ENCODE measurements at regions not wholly inside any gene's neighbourhood (a gene's known extent, or its start where the extent isn't known, plus 50 kb on each side); places are given as distances from the start of the nearest gene placed in this dataset.

DNA sequence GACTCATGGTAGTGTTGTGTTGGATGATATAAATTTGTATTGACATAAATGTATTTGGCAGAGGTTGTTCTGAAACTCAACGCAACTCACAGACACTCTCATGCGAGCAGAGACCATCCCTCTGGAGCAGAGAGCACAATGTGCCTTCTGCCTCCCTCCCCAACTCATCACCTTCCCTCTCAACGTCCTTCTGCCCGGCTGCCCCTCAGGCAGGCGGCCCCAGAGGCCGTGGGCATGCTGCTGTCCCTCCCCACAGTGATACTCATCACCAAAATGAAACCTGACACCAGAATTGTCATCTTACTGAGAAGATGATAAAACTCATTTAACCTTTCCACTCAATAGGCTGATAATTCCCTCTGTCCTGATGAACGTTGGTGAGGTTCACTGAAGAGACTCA is 260.6 kb downstream of the ETS1 start:
- Histone ChIP-seq H3K36me3 (ENCODE audit: control insufficient read depth, insufficient read depth, low read length) (no peaks in the 10 kb centered on the region), H3K9me3 (ENCODE audit: control insufficient read depth, low read length) (no peaks in the 10 kb centered on the region), H3K4me3 (ENCODE audit: low read length) (no peak overlapping the region), H3K27ac (ENCODE audit: low read depth, low read length) (no peak overlapping the region), H3K27me3 (ENCODE audit: control insufficient read depth, insufficient read depth, low read length, poor library complexity, severe bottlenecking) (no peaks in the 10 kb centered on the region), H3K9ac (ENCODE audit: extremely low read depth, low read length, poor library complexity, severe bottlenecking) (no peak overlapping the region), H3K4me1 (ENCODE audit: control insufficient read depth, insufficient read depth, low read length) (peaks cover 8% of the 10 kb centered on the region)
- H3K27ac Mint-ChIP-seq = no peak overlapping the region
- TF ChIP-seq, protein P1, sequence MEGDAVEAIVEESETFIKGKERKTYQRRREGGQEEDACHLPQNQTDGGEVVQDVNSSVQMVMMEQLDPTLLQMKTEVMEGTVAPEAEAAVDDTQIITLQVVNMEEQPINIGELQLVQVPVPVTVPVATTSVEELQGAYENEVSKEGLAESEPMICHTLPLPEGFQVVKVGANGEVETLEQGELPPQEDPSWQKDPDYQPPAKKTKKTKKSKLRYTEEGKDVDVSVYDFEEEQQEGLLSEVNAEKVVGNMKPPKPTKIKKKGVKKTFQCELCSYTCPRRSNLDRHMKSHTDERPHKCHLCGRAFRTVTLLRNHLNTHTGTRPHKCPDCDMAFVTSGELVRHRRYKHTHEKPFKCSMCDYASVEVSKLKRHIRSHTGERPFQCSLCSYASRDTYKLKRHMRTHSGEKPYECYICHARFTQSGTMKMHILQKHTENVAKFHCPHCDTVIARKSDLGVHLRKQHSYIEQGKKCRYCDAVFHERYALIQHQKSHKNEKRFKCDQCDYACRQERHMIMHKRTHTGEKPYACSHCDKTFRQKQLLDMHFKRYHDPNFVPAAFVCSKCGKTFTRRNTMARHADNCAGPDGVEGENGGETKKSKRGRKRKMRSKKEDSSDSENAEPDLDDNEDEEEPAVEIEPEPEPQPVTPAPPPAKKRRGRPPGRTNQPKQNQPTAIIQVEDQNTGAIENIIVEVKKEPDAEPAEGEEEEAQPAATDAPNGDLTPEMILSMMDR (conservative IDR thresholded peaks at IDR 0.05) = no peak
- H3K4me1 Mint-ChIP-seq = peaks cover 27% of the 10 kb centered on the region
- no peaks in the 10 kb centered on the region for H3K36me3 Mint-ChIP-seq (ENCODE audit: low read depth)
- 87 to 100% methylated on average over 2 to 7 of the region's 7 CpGs for WGBS, 2 experiments (ENCODE audit: insufficient coverage in 1 of 2, insufficient read length in 1 of 2)
- DNase-seq = no peak
- peaks cover 4% of the 10 kb centered on the region for H3K27me3 Mint-ChIP-seq (ENCODE audit: insufficient read depth)
- no peak overlapping the region for H3K4me3 Mint-ChIP-seq
- H3K9me3 Mint-ChIP-seq = no peaks in the 10 kb centered on the region

DNA sequence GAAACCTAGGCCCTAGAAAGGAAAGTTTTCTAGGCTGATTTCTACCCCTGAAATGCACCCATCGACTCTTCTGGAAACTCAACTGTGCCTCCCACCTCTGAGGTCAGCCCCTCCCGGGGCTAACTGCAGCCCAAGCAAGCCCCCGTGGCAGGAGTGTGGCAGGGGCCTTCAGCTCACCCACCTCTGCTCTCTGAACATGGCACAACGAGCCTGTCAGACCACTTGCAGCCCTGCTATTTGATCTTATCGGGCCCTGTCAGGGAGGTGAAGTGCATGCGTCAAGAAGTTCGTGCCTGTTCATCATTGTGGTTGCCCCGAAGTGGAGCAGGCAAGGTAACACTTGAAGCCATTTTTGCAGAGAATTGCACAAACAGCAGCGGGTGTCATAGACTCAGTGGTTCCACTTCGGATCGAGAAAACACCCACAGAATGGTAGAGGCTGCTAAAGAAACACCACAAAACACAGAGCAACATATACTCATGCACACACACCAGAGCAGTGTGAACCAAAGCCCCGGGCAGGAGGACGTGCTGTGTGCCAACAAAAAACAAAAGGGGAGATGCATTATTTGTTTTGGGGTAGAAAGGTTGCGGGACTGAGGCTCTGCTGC is 262.7 kb downstream of the ETS1 start:
- H3K4me3 Mint-ChIP-seq = no peak overlapping the region
- H3K27me3 ChIP-seq (ENCODE audit: control insufficient read depth, insufficient read depth, low read length, poor library complexity, severe bottlenecking) = no peaks in the 10 kb centered on the region
- WGBS, 2 experiments (ENCODE audit: insufficient coverage in 1 of 2, insufficient read length in 1 of 2) = 94 to 97% methylated on average over 11 to 14 of the region's 14 CpGs
- no peaks in the 10 kb centered on the region for H3K9me3 ChIP-seq (ENCODE audit: control insufficient read depth, low read length)
- no peaks in the 10 kb centered on the region for H3K36me3 Mint-ChIP-seq (ENCODE audit: low read depth)
- H3K27me3 Mint-ChIP-seq (ENCODE audit: insufficient read depth) = peaks cover 4% of the 10 kb centered on the region
- no peak for DNase-seq
- H3K27ac ChIP-seq (ENCODE audit: low read depth, low read length) = no peak overlapping the region
- H3K4me1 ChIP-seq (ENCODE audit: control insufficient read depth, insufficient read depth, low read length) = peaks cover 8% of the 10 kb centered on the region
- H3K4me3 ChIP-seq (ENCODE audit: low read length) = no peak overlapping the region
- peaks cover 22% of the 10 kb centered on the region for H3K4me1 Mint-ChIP-seq
- TF ChIP-seq, protein P1 (conservative IDR thresholded peaks at IDR 0.05) = no peak
- no peak overlapping the region for H3K9ac ChIP-seq (ENCODE audit: extremely low read depth, low read length, poor library complexity, severe bottlenecking)
- no peaks in the 10 kb centered on the region for H3K9me3 Mint-ChIP-seq
- no peak overlapping the region for H3K27ac Mint-ChIP-seq
- no peaks in the 10 kb centered on the region for H3K36me3 ChIP-seq (ENCODE audit: control insufficient read depth, insufficient read depth, low read length)

DNA sequence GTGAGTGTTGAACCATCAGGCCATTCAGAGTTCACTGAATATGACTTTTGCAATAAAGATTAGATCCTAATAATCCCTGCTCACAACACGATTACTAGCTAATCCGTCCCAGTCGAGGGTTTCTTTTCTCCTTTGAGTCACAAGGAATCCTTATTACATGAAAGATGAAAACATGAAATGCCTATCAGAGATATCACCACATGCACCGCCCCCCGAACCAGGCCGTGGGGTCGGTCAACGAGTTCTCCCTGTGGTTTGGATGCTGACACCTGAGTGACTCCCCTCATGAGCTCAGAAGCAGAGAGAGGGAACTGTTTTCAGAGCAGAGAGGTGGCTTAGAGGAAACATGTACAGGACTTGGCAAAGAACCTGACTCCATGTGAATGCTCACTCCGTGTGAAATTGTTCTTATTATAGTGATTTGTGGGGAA is 263.3 kb downstream of the ETS1 start:
- Mint-ChIP-seq H3K27ac (no peak overlapping the region), H3K27me3 (ENCODE audit: insufficient read depth) (peaks cover 4% of the 10 kb centered on the region), H3K36me3 (ENCODE audit: low read depth) (no peaks in the 10 kb centered on the region), H3K4me1 (peaks cover 17% of the 10 kb centered on the region), H3K4me3 (no peak overlapping the region), H3K9me3 (no peaks in the 10 kb centered on the region)
- Histone ChIP-seq H3K27me3 (ENCODE audit: control insufficient read depth, insufficient read depth, low read length, poor library complexity, severe bottlenecking) (no peaks in the 10 kb centered on the region), H3K4me3 (ENCODE audit: low read length) (no peak overlapping the region), H3K27ac (ENCODE audit: low read depth, low read length) (no peak overlapping the region), H3K4me1 (ENCODE audit: control insufficient read depth, insufficient read depth, low read length) (peaks cover 3% of the 10 kb centered on the region), H3K36me3 (ENCODE audit: control insufficient read depth, insufficient read depth, low read length) (no peaks in the 10 kb centered on the region), H3K9me3 (ENCODE audit: control insufficient read depth, low read length) (no peaks in the 10 kb centered on the region), H3K9ac (ENCODE audit: extremely low read depth, low read length, poor library complexity, severe bottlenecking) (no peak overlapping the region)
- TF ChIP-seq, protein P1 (conservative IDR thresholded peaks at IDR 0.05) = no peak
- no peak for DNase-seq
- 92 to 100% methylated on average over 5 to 9 of the region's 9 CpGs for WGBS, 2 experiments (ENCODE audit: insufficient coverage in 1 of 2, insufficient read length in 1 of 2)
